HEK293T (cell line): ENCODE measurements at regions not wholly inside any gene's neighbourhood (a gene's known extent, or its start where the extent isn't known, plus 50 kb on each side); places are given as distances from the start of the nearest gene placed in this dataset.

Experiments used
- ARNT ChIP-seq: fragments of 450-650 bp; IDR thresholded peaks from 2 replicates; pipeline ENCODE4 v1.6.1; 2017; ENCODE audit warnings: mild to moderate bottlenecking
- FOXM1 ChIP-seq: fragments of 450-650 bp; IDR thresholded peaks from 2 replicates; pipeline ENCODE4 v1.6.1; 2017; ENCODE audit warnings: mild to moderate bottlenecking, borderline replicate concordance
- LEF1 ChIP-seq: fragments of 450-650 bp; IDR thresholded peaks from 2 replicates; pipeline ENCODE4 v1.6.1; 2017; ENCODE audit warnings: mild to moderate bottlenecking, borderline replicate concordance

DNA sequence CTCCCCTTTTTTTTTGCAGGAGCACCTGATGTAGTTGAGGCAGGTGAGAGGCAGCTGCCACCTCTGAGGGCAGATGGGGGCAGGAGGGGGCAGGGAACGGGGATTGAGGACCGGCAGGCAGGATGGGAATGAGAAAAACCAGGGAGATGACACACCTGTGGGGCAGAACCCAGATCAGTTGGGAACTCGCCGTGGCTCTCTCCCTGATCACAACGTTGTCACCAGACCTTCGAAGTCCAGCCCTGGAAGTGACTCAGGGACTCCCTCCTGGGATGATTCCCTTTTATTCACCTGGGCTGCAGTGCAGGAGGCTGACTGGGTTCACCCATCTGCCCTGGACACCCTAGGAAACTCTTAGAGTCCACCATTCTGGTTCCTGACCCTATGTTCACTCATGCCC is 127.2 kb downstream of the MXRA5 start:
- TF ChIP-seq FOXM1 = no peak
- no peak for TF ChIP-seq LEF1
- TF ChIP-seq ARNT = no peak
